G401 (cell line): ENCODE measurements at regions not wholly inside any gene's neighbourhood (a gene's known extent, or its start where the extent isn't known, plus 50 kb on each side); places are given as distances from the start of the nearest gene placed in this dataset.

Experiments used
- DNase-seq: peaks from one replicate; pipeline ENCODE4 v3.0.0-alpha.2; 2015; ENCODE audit warnings: low spot score
- in situ Hi-C: cut with HindIII; loops from 2 replicates; pipeline ENCODE4 v1.10.0; 2016; ENCODE audit warnings: low sequenced_read_pairs, mixed read lengths

DNA sequence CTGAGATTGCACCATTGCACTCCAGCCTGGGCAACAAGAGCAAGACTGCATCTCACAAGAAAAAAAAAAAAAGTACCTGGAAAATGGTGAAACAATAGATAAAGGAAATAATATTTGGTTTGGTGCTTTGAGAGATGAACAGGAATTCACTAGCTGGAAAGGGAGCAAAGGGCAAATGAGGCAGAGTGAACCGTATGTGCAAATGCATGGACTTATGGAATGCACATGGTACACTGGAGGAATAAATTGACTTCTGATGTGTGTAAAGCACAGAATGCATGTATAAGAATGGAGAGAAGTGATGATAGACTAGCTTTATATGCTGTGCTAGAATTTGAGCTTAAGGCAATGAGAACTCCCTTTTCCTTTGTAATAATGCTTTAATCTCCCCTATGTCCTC, 413.3 kb downstream of the SPRY1 start:
- in situ Hi-C loops: loop anchor here (5.0 kb wide), 1 partner anchor 33 kb away; no protein-coding TSS in a partner anchor
- DNase-seq: no peak

GRCh38 chr4:123812066-123812390, 415.4 kb downstream of the SPRY1 start:
- in situ Hi-C loops: loop anchor here (5.0 kb wide), 1 partner anchor 35 kb away; no protein-coding TSS in a partner anchor
- no peak for DNase-seq

GRCh38 chr4:123813901-123814300, 417.3 kb downstream of the SPRY1 start:
- DNase-seq: no peak

DNA sequence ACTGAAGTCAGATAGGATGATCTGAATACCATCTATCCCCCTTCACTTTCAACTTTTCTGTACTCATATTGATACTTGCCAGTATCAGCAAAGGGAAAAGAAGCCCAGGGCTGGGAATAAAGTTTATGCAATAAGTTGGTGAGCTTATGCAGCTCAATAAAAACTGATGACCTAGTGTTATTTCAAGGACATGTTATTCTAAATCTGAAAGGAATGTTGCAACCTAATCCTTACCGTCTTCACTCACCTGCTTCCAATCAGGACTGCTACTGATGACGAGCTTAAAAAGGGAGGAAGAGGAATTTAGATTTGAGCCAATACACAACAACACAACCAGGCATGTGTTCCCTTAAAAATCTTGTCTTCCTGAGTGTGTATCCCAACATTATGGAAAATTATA, 419.9 kb downstream of the SPRY1 start:
- in situ Hi-C loops: no loop called here
- no peak for DNase-seq

More at GRCh38 chr4:123813901-123814300, 417.3 kb downstream of the SPRY1 start:
- in situ Hi-C loops: loop anchor here (5.0 kb wide), 1 partner anchor 37 kb away; no protein-coding TSS in a partner anchor

DNA sequence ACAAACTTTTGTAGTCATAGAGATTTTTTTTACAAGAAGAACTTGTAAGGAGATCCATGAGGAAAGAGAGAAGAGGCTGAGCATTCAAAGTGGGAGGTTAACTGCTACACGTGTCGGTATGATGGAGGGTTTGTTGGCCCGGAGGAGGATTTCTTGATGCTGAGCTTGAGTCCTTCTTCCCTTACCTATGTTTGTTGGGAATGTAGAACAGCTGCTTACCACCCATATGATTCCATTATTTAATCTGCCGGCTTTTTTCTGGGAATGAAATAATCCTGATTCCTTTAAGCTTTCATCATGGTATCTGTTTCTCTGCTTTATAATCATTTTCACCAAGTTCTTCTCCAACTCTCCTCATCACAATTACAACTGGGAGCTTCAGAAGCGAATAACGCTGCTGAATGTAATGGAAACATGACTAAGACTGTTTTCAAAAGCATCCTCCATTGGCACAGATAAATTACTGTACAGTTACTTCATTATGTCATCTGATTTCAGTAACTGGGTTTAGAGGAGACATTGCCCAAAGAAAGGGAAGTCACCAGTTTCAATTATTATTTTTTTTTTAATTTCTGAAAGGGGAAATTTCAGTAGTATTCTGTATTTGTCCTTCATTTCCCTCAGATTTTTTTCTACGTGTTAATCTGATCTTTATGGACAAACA, 420.6 kb downstream of the SPRY1 start:
- in situ Hi-C loops: no loop called here
- DNase-seq: no peak

DNA sequence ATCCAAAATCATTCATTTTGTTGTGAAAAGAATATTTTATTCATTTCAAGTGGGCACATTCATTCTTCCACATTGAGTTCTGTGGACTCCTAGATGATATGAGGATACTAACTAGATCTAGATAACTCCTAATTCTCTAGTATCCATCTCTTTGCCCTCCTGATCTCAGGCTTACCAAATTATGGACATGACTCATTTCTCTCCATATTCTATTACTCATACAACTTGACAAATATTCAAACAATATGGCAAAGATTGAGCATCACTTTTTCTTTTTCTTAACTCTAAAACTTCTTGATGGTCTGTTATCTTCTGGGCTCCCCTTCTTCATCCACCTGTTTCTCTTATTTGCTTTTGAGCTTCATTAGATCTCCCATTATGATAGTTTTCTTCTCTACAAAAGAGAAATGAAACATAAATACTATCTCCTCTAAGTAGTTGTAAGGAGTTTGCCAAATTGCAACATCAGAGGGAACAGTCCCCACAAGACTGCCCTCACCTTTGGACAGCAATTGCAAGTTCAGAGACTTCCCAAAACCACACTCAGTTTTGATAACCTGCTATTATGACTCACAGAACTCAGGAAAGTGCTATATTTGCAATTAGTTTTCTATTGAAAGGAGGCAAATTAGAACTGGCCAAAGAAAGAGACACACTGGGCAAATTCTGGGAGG, 422.9 kb downstream of the SPRY1 start:
- in situ Hi-C loops: no loop called here
- no peak for DNase-seq

DNA sequence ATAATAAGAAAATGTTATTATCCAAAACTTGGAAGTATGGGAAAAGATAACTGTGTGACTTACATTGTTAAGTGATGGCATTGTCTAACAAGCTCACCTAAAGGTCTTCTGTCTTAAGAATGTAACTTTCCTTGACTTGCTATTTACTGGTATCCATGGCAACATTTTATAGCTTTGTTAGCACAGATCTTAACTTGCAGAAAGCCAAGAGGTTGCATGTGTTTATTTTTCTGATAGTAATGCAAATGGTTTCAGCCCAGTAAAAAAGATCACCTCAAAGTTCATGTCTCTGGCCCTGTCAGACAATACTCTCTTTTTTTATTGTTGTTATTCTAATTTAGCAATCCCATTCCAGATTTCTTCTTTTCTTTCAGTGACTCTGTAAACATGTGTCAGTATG, 425.3 kb downstream of the SPRY1 start:
- in situ Hi-C loops: no loop called here
- no peak for DNase-seq

DNA sequence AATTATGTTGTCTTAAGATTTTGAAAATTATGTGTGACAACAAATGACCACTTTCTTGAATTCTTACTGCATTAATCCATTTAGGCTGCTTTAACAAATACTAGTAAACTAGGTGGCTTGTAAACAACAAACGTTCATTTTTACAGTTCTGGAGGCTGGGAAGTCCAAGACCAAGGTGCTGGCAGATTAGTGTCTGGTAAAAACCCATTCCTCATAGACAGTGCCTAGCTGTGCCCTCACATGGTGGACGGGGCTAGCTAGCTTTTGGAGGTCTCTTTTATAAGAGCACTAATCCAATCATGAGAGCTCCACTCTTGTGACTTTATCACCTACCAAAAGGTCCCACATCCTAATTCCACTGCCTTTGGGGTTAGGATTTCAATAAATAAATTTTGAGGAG, 425.8 kb downstream of the SPRY1 start:
- in situ Hi-C loops: no loop called here
- no peak for DNase-seq

DNA sequence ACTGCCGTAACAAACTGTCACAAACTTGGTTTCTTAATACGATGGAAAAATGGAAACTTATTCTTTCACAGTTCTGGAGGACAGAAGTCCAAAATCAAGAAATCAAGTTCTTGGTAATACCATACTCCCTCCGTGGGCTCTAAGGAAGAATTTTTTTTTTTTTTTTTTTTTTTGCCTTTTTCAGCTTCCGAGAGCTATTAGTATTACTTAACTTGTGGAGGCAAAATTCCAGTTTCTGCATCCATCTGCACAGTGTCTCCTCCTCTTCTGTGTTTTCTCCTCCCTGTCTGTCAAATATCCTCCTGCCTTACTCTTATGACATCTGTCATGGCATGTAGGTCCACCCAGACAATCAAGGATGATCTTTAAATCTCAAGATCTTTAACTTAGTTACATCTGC, 426.6 kb downstream of the SPRY1 start:
- in situ Hi-C loops: no loop called here
- DNase-seq: no peak

- DNase-seq: no peak
- in situ Hi-C loops: no loop called here
These were observed 427.9 kb downstream of the SPRY1 start for GRCh38 chr4:123824524-123824923.

DNA sequence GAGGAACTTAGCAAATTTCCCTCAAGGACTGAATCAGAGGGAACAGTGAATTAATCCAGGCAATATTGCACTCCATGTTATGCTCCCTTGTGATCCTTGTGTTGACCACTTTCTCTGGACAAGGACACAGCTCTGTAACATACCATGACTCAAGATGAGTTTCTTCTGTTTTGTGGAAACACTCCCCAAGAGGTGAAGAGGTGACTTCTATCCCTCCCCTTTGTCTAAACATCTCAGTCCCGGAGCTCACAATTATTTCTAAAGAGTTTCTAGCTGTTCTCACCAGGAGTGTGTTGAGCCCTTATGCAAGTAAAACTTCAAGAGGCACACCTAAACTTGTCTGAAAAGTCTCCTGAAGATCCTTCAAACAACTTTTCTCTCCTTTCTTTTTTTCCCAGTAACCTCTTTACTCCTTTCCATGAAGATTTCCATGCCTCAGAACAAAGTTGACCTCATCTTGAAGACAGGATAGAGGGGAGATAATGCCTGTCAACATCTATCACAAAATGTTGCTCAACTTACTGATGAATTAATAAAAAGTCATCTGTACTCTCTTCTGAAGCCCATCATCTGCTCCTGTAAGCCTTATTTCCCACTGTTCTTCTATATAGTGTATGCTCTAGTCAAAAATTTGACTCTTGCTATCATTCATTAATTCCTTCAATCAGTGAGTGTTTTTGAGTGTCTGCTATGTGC, 429.1 kb downstream of the SPRY1 start:
- in situ Hi-C loops: no loop called here
- no peak for DNase-seq

GRCh38 chr4:123826896-123827295, 430.3 kb downstream of the SPRY1 start:
- no peak for DNase-seq
- in situ Hi-C loops: no loop called here

GRCh38 chr4:123827511-123827910, 430.9 kb downstream of the SPRY1 start:
- in situ Hi-C loops: no loop called here
- DNase-seq: no peak

GRCh38 chr4:123830930-123831329, 434.3 kb downstream of the SPRY1 start:
- DNase-seq: no peak
- in situ Hi-C loops: no loop called here

DNA sequence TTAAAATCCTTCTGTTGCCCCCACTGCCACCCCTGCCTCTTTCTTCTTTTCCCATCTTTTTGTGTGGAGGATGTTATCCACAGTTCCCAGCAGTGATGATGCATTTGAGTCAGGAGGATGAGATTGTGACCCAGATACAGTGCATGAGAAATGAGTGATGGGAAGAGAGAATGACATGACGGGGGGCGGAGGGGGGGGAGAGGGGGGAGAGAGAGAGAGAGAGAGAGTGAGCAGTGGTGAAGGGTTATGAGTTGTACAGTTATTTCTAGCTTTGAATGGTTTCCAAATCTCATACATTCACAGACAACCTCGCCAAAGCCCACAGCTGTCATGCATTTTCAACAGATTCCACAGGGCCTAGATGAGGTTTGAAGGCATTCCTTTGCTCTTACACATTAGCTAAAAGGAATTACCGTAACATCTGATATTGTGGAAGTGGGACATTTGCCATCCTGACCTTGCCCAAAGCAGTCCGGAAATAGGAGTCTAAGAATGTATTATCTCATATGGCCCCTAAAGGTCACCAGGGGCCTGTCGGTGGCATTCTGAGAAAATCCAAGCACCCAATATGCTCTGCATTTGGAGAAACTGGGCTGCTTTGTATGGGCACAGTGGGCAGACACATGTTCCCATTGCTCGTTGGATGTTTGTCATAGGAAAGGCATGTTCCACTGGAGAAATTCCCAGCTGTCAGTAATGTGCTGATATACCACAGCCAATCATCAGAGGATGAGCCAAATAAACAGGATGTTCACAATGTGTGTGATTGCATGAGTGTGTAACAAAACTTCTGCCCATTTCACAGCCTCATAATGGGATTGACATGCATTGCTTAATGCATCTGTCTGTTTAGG, 435.8 kb downstream of the SPRY1 start:
- in situ Hi-C loops: no loop called here
- peak; percentile 41 for DNase-seq

- in situ Hi-C loops: no loop called here
These were observed 436.6 kb downstream of the SPRY1 start for GRCh38 chr4:123833171-123833643.

GRCh38 chr4:123835831-123836590, 439.4 kb downstream of the SPRY1 start:
- in situ Hi-C loops: no loop called here
- no peak for DNase-seq

More at GRCh38 chr4:123833171-123833643, 436.6 kb downstream of the SPRY1 start:
- DNase-seq: no peak

DNA sequence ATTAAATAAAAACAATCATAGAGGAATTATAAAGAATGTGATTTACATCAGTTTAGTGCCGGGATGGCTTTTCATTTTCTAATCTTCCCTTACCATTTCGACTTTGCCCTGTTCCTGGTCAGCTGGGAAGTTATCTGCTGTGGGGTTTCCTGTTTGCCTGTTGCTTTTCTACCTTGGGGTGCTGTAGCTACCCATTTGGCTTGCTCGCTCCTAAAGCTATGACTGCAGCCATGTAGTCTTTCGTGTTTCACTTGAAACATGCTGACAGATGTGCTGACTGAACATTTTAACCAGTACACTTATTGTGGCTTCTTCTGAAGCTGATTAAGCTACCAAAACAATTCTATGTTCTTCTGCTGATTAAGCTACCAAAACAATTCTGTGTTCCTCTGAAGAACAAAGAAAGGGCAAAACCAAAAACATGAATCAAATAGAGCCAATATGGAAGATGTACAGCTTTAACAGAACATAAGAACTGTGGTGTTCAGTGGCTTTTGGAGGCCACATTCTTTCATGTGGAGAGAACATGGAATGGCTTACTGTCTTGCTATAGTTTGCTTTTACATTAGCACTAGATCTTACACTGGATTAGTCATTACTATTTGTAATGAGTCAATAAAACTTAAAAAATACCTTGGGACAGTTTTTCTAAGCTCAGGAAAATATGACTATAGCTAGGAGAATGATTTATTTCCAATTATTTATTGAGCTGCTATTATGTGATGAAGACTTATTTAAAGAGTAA, 440.4 kb downstream of the SPRY1 start:
- in situ Hi-C loops: no loop called here
- DNase-seq: no peak
